Gastroesophageal sphincter (tissue), 4 donors: ENCODE measurements at regions not wholly inside any gene's neighbourhood (a gene's known extent, or its start where the extent isn't known, plus 50 kb on each side); places are given as distances from the start of the nearest gene placed in this dataset.

Experiments used
- ATAC-seq: fragments of 150-250 bp; one replicate; pipeline ENCODE4 v1.9.1; 2016; ENCODE audit warnings: mild to moderate bottlenecking, moderate library complexity
- H3K27ac ChIP-seq, 4 donors: fragments of 200-600 bp; sonication (generic) in 3 of 4; 1 replicate in 3 of 4; 2 replicates in 1 of 4; pipeline ENCODE4 v1.5.1; 2016 to 2019
- H3K27me3 ChIP-seq: fragments of 200-600 bp; sonication (generic); one replicate; pipeline ENCODE4 v1.5.1; 2019
- H3K36me3 ChIP-seq, 2 donors: fragments of 200-600 bp; sonication (generic); one replicate each; pipeline ENCODE4 v1.5.1; 2019; ENCODE audit warnings: control low read depth in 1 of 2
- H3K4me1 ChIP-seq, 3 donors: fragments of 200-600 bp; sonication (generic); 1 replicate in 2 of 3; 2 replicates in 1 of 3; pipeline ENCODE4 v1.5.1; 2016 to 2019; ENCODE audit warnings: control low read depth in 2 of 3
- H3K4me3 ChIP-seq, 2 donors: fragments of 200-600 bp; sonication (generic); one replicate each; pipeline ENCODE4 v1.5.1; 2019; ENCODE audit warnings: mild to moderate bottlenecking in 1 of 2, moderate library complexity in 1 of 2
- H3K9me3 ChIP-seq, 3 donors: fragments of 200-600 bp; sonication (generic); one replicate each; pipeline ENCODE4 v1.5.1; 2017 to 2019; ENCODE audit warnings: control low read depth in 2 of 3
- CTCF ChIP-seq, 4 experiments: fragments of 200-600 bp in 2 of 4; fragments of 450-650 bp in 2 of 4; sonication (generic) in 1 of 4; IDR thresholded peaks; one replicate each; pipeline ENCODE4 v1.5.1; 2017 to 2019; ENCODE audit warnings: antibody characterized with exemption in 4 of 4, mild to moderate bottlenecking in 2 of 4, moderate library complexity in 2 of 4
- EP300 ChIP-seq: sonication (generic); formaldehyde crosslinking; IDR thresholded peaks from one replicate; pipeline ENCODE4 v1.6.1; 2017; ENCODE audit warnings: antibody characterized with exemption, mild to moderate bottlenecking
- POLR2A ChIP-seq, 2 donors: fragments of 450-650 bp; IDR thresholded peaks; one replicate each; pipeline ENCODE4 v1.6.1; 2017; ENCODE audit warnings: antibody characterized with exemption in 2 of 2, mild to moderate bottlenecking in 2 of 2, moderate library complexity in 1 of 2
- POLR2AphosphoS5 ChIP-seq: sonication (generic); formaldehyde crosslinking; IDR thresholded peaks from one replicate; pipeline ENCODE4 v1.6.1; 2017; ENCODE audit warnings: antibody characterized with exemption
- WGBS, 2 donors: methylation state at CpG; one replicate each; pipeline ENCODE4 v1.1.5; 2018; ENCODE audit warnings: low coverage in 1 of 2; 5-methylcytosine and 5-hydroxymethylcytosine counted together

DNA sequence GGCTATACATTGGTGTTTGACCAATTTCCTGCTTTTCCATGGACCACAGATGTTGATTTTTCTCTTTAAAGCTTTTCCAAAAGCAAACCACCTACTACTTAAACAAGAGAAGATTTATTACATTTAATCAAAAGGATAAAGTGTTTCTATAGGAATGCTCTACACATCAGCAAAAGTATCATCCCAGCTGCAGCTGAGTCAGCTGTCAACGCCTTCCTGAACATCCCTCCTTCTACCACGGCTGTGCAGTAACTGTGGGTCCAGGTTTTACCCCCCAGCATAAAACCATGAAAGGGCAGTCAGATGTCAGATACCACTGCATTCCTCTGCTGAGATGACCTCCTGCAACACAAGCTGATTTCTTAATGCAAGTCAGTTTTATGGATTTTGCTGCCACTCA lies 524.5 kb upstream of the MEX3C start:
- Histone ChIP-seq H3K4me3 (no peak overlapping the region), H3K4me1 (no peaks in the 10 kb centered on the region), H3K27me3 (no peaks in the 10 kb centered on the region), H3K27ac (no peak overlapping the region), H3K36me3 (no peaks in the 10 kb centered on the region), H3K9me3 (no peaks in the 10 kb centered on the region)
- WGBS, 2 donors, result 56 to 58% methylated on average over 2 of the region's 2 CpGs
- no peak for ATAC-seq
- no peak for TF ChIP-seq CTCF (IDR thresholded peaks at IDR 0.05)
- no peak for TF ChIP-seq POLR2A (IDR thresholded peaks at IDR 0.05)
- no peak for TF ChIP-seq EP300
- no peak for TF ChIP-seq POLR2AphosphoS5

- 46 to 54% methylated on average over 6 to 9 of the region's 9 CpGs for WGBS, 2 donors
- H3K4me3 ChIP-seq, result no peak overlapping the region
- ATAC-seq, result no peak
- H3K36me3 ChIP-seq, result no peaks in the 10 kb centered on the region
- no peaks in the 10 kb centered on the region for H3K9me3 ChIP-seq
- no peaks in the 10 kb centered on the region for H3K27me3 ChIP-seq
- no peak overlapping the region for H3K27ac ChIP-seq
- TF ChIP-seq EP300, result no peak
- no peak for TF ChIP-seq POLR2AphosphoS5
- no peak for TF ChIP-seq POLR2A (IDR thresholded peaks at IDR 0.05)
- TF ChIP-seq CTCF (IDR thresholded peaks at IDR 0.05), result no peak
- no peaks in the 10 kb centered on the region for H3K4me1 ChIP-seq
These were observed 527.6 kb upstream of the MEX3C start for GRCh38 chr18:51724790-51725721.

DNA sequence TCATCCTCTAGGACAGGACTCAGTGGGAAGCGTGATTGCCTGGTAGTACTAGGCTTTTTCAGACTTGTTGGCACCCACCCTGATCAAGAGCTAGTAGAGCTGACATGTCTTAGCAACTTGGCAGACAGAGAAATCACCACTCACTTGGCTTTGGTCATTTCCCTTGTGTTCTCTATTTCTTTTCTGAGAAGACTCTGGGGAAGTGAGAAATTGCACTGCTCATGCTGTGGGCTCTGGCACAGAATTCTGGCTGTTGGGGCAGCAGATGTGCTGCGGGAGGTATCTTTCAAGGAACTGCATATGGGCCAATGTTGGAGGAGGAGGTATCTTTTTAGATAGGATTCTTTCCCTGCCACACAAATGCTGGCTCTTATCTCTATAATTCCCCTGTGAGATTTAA lies 529.1 kb upstream of the MEX3C start:
- Histone ChIP-seq H3K27me3 (peaks cover 3% of the 10 kb centered on the region), H3K4me1 (no peaks in the 10 kb centered on the region), H3K9me3 (no peaks in the 10 kb centered on the region), H3K27ac (no peak overlapping the region), H3K36me3 (no peaks in the 10 kb centered on the region), H3K4me3 (no peak overlapping the region)
- 58 to 86% methylated on average over 2 of the region's 2 CpGs for WGBS, 2 donors
- ATAC-seq, result no peak
- TF ChIP-seq POLR2AphosphoS5 (no peak), POLR2A (IDR thresholded peaks at IDR 0.05) (no peak), CTCF (IDR thresholded peaks at IDR 0.05) (no peak), EP300 (no peak)

GRCh38 chr18:51727780-51728179 lies 530.3 kb upstream of the MEX3C start:
- Histone ChIP-seq H3K27me3 (peaks cover 3% of the 10 kb centered on the region), H3K27ac (no peak overlapping the region), H3K4me1 (no peaks in the 10 kb centered on the region), H3K9me3 (no peaks in the 10 kb centered on the region), H3K36me3 (no peaks in the 10 kb centered on the region), H3K4me3 (no peak overlapping the region)
- ATAC-seq, result no peak
- no peak for TF ChIP-seq POLR2A (IDR thresholded peaks at IDR 0.05)
- no peak for TF ChIP-seq EP300
- no peak for TF ChIP-seq POLR2AphosphoS5
- TF ChIP-seq CTCF (IDR thresholded peaks at IDR 0.05), result no peak

- WGBS, 2 donors, result 74% methylated on average over 4 of the region's 4 CpGs; no CpG with 5 or more reads in 1 of the 2 donors
- H3K27me3 ChIP-seq, result peaks cover 3% of the 10 kb centered on the region
- no peak for ATAC-seq
- H3K4me3 ChIP-seq, result no peak overlapping the region
- H3K36me3 ChIP-seq, result no peaks in the 10 kb centered on the region
- H3K27ac ChIP-seq, result no peak overlapping the region
- H3K9me3 ChIP-seq, result no peaks in the 10 kb centered on the region
- H3K4me1 ChIP-seq, result no peaks in the 10 kb centered on the region
- TF ChIP-seq EP300 (no peak), CTCF (IDR thresholded peaks at IDR 0.05) (no peak), POLR2A (IDR thresholded peaks at IDR 0.05) (no peak), POLR2AphosphoS5 (no peak)
These were observed 533.6 kb upstream of the MEX3C start for GRCh38 chr18:51731070-51731469.
